GM21619 (cell line): ENCODE measurements at regions not wholly inside any gene's neighbourhood (a gene's known extent, or its start where the extent isn't known, plus 50 kb on each side); places are given as distances from the start of the nearest gene placed in this dataset.
A peak's percentile ranks its signal among the peaks of the same experiment; 100 is the strongest.

Source experiments
- ATAC-seq: cut with Tn5 transposase; IDR thresholded peaks from one replicate; pipeline ENCODE4 v1.9.1; 2021; ENCODE audit not compliant: unreplicated experiment

- ATAC-seq, result peak; percentile 75
Measured at GRCh38 chr20:24773751-24774201, 175.3 kb upstream of the CST7 start.

GRCh38 chr20:24775966-24776365 is 173.1 kb upstream of the CST7 start:
- no peak for ATAC-seq

GRCh38 chr20:24776755-24777271 is 172.3 kb upstream of the CST7 start:
- ATAC-seq, result no peak

- ATAC-seq, result no peak
Measured at GRCh38 chr20:24777746-24778145, 171.3 kb upstream of the CST7 start.

GRCh38 chr20:24778585-24779031 is 170.5 kb upstream of the CST7 start:
- no peak for ATAC-seq

GRCh38 chr20:24779131-24779530 is 169.9 kb upstream of the CST7 start:
- no peak for ATAC-seq

- no peak for ATAC-seq
Measured at GRCh38 chr20:24779946-24780345, 169.1 kb upstream of the CST7 start.

- ATAC-seq, result no peak
Measured at GRCh38 chr20:24780674-24781417, 168.2 kb upstream of the CST7 start.

GRCh38 chr20:24781418-24781980 is 167.6 kb upstream of the CST7 start:
- peak; percentile 50 for ATAC-seq

GRCh38 chr20:24782301-24782700 is 166.8 kb upstream of the CST7 start:
- ATAC-seq, result no peak

- ATAC-seq, result no peak
Measured at GRCh38 chr20:24782801-24783630, 166.1 kb upstream of the CST7 start.

- ATAC-seq, result no peak
Measured at GRCh38 chr20:24783631-24784492, 165.2 kb upstream of the CST7 start.

- no peak for ATAC-seq
Measured at GRCh38 chr20:24784607-24785006, 164.5 kb upstream of the CST7 start.

GRCh38 chr20:24785141-24786110 is 163.6 kb upstream of the CST7 start:
- ATAC-seq, result no peak

- no peak for ATAC-seq
Measured at GRCh38 chr20:24786111-24786495, 163.0 kb upstream of the CST7 start.

GRCh38 chr20:24786646-24787045 is 162.4 kb upstream of the CST7 start:
- no peak for ATAC-seq

GRCh38 chr20:24787071-24787470 is 162.0 kb upstream of the CST7 start:
- ATAC-seq, result no peak

- no peak for ATAC-seq
Measured at GRCh38 chr20:24787621-24788020, 161.4 kb upstream of the CST7 start.

GRCh38 chr20:24789877-24790276 is 159.2 kb upstream of the CST7 start:
- no peak for ATAC-seq
